Naive thymus-derived CD4-positive, alpha-beta T cell (primary cell): ENCODE measurements at regions not wholly inside any gene's neighbourhood (a gene's known extent, or its start where the extent isn't known, plus 50 kb on each side); places are given as distances from the start of the nearest gene placed in this dataset.

Experiments
- ATAC-seq: fragments of 150-1000 bp; cut with Tn5 transposase; 2 replicates; pipeline ENCODE4 v1.10.0; 2021; ENCODE audit warnings: mild to moderate bottlenecking, moderate library complexity
- CTCF ChIA-PET: fragments of 350-600 bp; sonication (Branson Sonifier 250); formaldehyde crosslinking; loops from one replicate; lab custom pipeline; 2021; ENCODE audit warnings: antibody characterized with exemption; lab: Charles Lee
- POLR2A ChIA-PET: fragments of 350-600 bp; sonication (Branson Sonifier 250); formaldehyde crosslinking; loops from one replicate; lab custom pipeline; 2021; ENCODE audit warnings: antibody characterized with exemption, inconsistent platforms; lab: Charles Lee
- DNase-seq, 9 donors: peaks; one replicate each; pipeline versions ENCODE4 v3.0.0 to v3.0.0-alpha.2; 2020 to 2022; ENCODE audit warnings: mixed read lengths in 1 of 9
- H3K27ac ChIP-seq: one replicate; pipeline ENCODE4 v1.7.0; 2013; ENCODE audit warnings: mild to moderate bottlenecking, low read depth, low read length, moderate library complexity
- H3K27me3 ChIP-seq, 2 donors: one replicate each; pipeline ENCODE4 v1.7.0; 2013; ENCODE audit warnings: low read length in 2 of 2, mild to moderate bottlenecking in 2 of 2, moderate library complexity in 2 of 2; ENCODE audit not compliant: control insufficient read depth in 2 of 2, insufficient read depth in 2 of 2
- H3K36me3 ChIP-seq, 3 experiments: 1 replicate in 2 of 3; 2 replicates in 1 of 3; pipeline ENCODE4 v1.7.0; 2013; ENCODE audit warnings: low read length in 3 of 3, mild to moderate bottlenecking in 3 of 3, moderate library complexity in 1 of 3; ENCODE audit not compliant: insufficient read depth in 3 of 3, control insufficient read depth in 2 of 3
- H3K4me1 ChIP-seq, 2 donors: one replicate each; pipeline ENCODE4 v1.7.0; 2013; ENCODE audit warnings: low read length in 2 of 2, mild to moderate bottlenecking in 2 of 2, moderate library complexity in 1 of 2; ENCODE audit not compliant: control insufficient read depth in 2 of 2, insufficient read depth in 2 of 2
- H3K4me3 ChIP-seq: 2 replicates; pipeline ENCODE4 v1.7.0; 2013; ENCODE audit warnings: mild to moderate bottlenecking, low read length
- H3K9me3 ChIP-seq, 3 experiments: 1 replicate in 2 of 3; 2 replicates in 1 of 3; pipeline ENCODE4 v1.7.0; 2013; ENCODE audit warnings: low read length in 3 of 3; ENCODE audit not compliant: control insufficient read depth in 2 of 3
- H3K27ac Mint-ChIP-seq, 9 donors: one replicate each; pipeline ENCODE4 v1.8.0; 2020 to 2022; ENCODE audit warnings: mixed read lengths in 9 of 9, mild to moderate bottlenecking in 8 of 9, moderate library complexity in 5 of 9, inconsistent platforms in 2 of 9
- H3K27me3 Mint-ChIP-seq, 5 donors: one replicate each; pipeline ENCODE4 v1.8.0; 2021 to 2022; ENCODE audit warnings: mixed read lengths in 5 of 5, mild to moderate bottlenecking in 1 of 5
- H3K36me3 Mint-ChIP-seq, 5 donors: one replicate each; pipeline ENCODE4 v1.8.0; 2020 to 2022; ENCODE audit warnings: mixed read lengths in 5 of 5, mild to moderate bottlenecking in 3 of 5, inconsistent platforms in 1 of 5
- H3K4me1 Mint-ChIP-seq, 7 donors: one replicate each; pipeline ENCODE4 v1.8.0; 2020 to 2022; ENCODE audit warnings: mixed read lengths in 7 of 7, mild to moderate bottlenecking in 3 of 7, inconsistent platforms in 1 of 7
- H3K4me3 Mint-ChIP-seq, 10 donors: one replicate each; pipeline ENCODE4 v1.8.0; 2020 to 2022; ENCODE audit warnings: mild to moderate bottlenecking in 10 of 10, mixed read lengths in 10 of 10, moderate library complexity in 6 of 10, inconsistent platforms in 2 of 10
- H3K9me3 Mint-ChIP-seq, 11 donors: one replicate each; pipeline ENCODE4 v1.8.0; 2020 to 2022; ENCODE audit warnings: mixed read lengths in 11 of 11, mild to moderate bottlenecking in 4 of 11, inconsistent platforms in 1 of 11, moderate library complexity in 1 of 11
- intact Hi-C, 2 donors: fragments of 100-400 bp; cut with micrococcal nuclease; formaldehyde crosslinking; loops; one replicate each; pipeline ENCODE4 v1.15.1; 2023

DNA sequence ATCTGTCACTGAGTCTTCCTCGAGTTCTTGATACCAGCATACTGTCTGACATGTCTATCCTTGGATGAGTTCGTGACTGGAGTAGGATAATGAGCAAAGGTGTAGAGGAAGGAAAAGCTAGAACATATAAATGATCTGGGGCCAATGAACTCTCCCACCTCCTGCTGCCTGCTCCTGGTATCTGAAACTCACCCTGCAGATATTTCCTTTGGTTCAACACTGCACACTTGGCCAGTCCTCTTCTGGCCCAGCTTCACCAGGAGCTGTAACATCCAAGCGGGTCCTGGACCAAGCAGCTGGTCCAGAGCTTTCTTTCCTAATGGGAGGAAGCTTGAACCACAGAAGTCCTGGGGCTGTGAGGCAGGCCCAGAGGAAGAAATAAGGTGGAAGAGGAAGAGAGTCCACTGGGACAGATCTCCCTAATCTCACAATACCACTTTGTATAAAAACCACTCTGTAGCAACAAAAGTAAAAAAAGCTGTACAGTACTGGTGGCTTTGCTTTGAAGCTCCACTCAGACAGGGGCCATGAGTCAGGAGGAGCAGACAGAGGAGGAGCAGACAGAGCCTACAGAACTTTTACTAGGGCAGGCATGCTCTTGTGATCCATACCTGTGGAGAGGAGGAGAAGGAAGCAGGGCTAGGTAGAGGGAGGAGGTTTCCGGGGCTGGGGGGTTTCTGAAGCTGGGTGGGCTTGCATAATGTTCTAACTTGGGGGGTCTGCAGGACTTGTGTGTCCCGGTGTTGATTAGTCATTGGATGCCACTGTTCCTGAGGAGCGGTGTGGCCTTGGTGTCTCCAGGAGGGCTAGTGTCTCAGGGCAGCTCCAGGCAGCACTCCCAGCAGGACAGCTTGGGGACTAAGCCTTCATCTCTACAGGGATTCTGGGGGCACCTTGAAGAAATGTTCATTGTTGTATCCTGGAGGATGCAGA is 166.9 kb downstream of the ABHD5 start:
- ATAC-seq, result no peak
- ChIA-PET POLR2A (no interaction called here), CTCF (interaction anchor here (0.9 kb wide), 1 partner anchor 249 kb away, joined by 3 read pairs; no protein-coding TSS in a partner anchor)
- peaks cover 0 to 2% (median 0%) of the 10 kb centered on the region in 11 donors for H3K9me3 Mint-ChIP-seq
- H3K36me3 Mint-ChIP-seq, result no peaks in the 10 kb centered on the region
- Histone ChIP-seq H3K27ac (no peak overlapping the region), H3K27me3 (no peaks in the 10 kb centered on the region), H3K4me3 (no peak overlapping the region), H3K9me3 (no peaks in the 10 kb centered on the region), H3K4me1 (no peaks in the 10 kb centered on the region), H3K36me3 (no peaks in the 10 kb centered on the region)
- peaks cover 0 to 5% (median 4%) of the 10 kb centered on the region in 7 donors for H3K4me1 Mint-ChIP-seq
- peaks cover 42 to 74% (median 64%) of the 10 kb centered on the region in 5 donors for H3K27me3 Mint-ChIP-seq
- no peak for DNase-seq
- H3K27ac Mint-ChIP-seq, result no peak overlapping the region
- H3K4me3 Mint-ChIP-seq, result no peak overlapping the region
- intact Hi-C loops, result no loop called here

DNA sequence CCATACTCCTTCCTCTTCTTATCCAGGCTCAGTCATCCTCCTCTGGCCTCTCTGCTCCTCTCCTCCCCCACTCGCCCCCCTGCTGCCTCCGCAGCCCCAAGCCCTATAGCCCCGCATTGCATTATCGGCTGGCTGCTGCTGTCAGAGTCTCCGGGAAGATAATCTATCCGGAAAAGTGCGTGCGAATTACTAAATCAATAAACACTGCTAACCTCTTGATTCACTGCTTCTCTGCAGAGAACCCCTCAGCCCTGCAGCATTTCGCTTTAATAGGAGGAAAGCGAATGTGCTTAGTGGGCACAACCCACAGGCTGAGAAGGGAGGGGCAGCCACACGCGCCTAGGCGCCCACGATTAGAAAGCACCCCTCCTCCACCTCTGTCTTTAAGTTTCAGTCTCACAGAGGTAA is 167.6 kb downstream of the ABHD5 start:
- ATAC-seq (no peak), DNase-seq (no peak)
- CTCF ChIA-PET, result interaction anchor here (0.9 kb wide), 1 partner anchor 249 kb away, joined by 3 read pairs; no protein-coding TSS in a partner anchor
- peaks cover 0 to 2% (median 0%) of the 10 kb centered on the region in 11 donors for H3K9me3 Mint-ChIP-seq
- POLR2A ChIA-PET, result interaction anchor here (0.6 kb wide), 1 partner anchor 1657 kb away, joined by 8 read pairs; no protein-coding TSS in a partner anchor
- H3K27me3 Mint-ChIP-seq, result peaks cover 42 to 76% (median 61%) of the 10 kb centered on the region in 5 donors
- Histone ChIP-seq H3K4me3 (no peak overlapping the region), H3K27ac (no peak overlapping the region), H3K36me3 (no peaks in the 10 kb centered on the region), H3K4me1 (no peaks in the 10 kb centered on the region), H3K27me3 (no peaks in the 10 kb centered on the region), H3K9me3 (no peaks in the 10 kb centered on the region)
- no peak overlapping the region for H3K4me3 Mint-ChIP-seq
- H3K36me3 Mint-ChIP-seq, result no peaks in the 10 kb centered on the region
- peaks cover 0 to 5% (median 4%) of the 10 kb centered on the region in 7 donors for H3K4me1 Mint-ChIP-seq
- intact Hi-C loops, result no loop called here
- no peak overlapping the region for H3K27ac Mint-ChIP-seq

DNA sequence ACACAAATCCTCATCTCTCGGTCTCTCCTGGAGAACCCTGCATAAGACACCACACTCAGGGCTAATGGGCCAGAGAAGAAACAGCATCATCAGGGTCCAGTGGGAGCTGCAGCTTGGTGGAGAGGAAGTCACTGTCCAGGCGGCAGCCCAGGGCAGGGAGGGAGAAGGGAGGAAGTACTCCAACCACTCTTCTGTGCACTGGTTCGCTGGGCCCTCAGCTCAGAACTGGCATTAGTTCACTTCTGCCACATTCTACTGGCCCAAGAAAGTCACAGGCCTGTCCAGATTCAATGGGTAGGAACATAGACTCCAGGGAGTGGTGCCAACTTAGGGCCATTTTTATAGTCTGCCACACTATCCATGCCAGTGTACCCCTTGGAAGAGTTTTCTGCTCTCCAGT is 169.0 kb downstream of the ABHD5 start:
- intact Hi-C loops, result no loop called here
- ChIA-PET CTCF (no interaction called here), POLR2A (no interaction called here)
- Histone ChIP-seq H3K36me3 (no peaks in the 10 kb centered on the region), H3K27ac (no peak overlapping the region), H3K4me3 (no peak overlapping the region), H3K4me1 (no peaks in the 10 kb centered on the region), H3K9me3 (no peaks in the 10 kb centered on the region), H3K27me3 (no peaks in the 10 kb centered on the region)
- DNase-seq (no peak), ATAC-seq (no peak)
- Mint-ChIP-seq H3K27ac (no peak overlapping the region), H3K4me1 (peaks cover 0 to 5% (median 4%) of the 10 kb centered on the region in 7 donors), H3K9me3 (no peaks in the 10 kb centered on the region), H3K27me3 (peaks cover 38 to 63% (median 55%) of the 10 kb centered on the region in 5 donors), H3K36me3 (no peaks in the 10 kb centered on the region), H3K4me3 (no peak overlapping the region)

GRCh38 chr3:43861635-43862034 is 170.9 kb downstream of the ABHD5 start:
- Histone ChIP-seq H3K27me3 (no peaks in the 10 kb centered on the region), H3K4me3 (no peak overlapping the region), H3K27ac (no peak overlapping the region), H3K4me1 (no peaks in the 10 kb centered on the region), H3K36me3 (no peaks in the 10 kb centered on the region), H3K9me3 (no peaks in the 10 kb centered on the region)
- DNase-seq (no peak), ATAC-seq (no peak)
- H3K9me3 Mint-ChIP-seq, result no peaks in the 10 kb centered on the region
- peaks cover 25 to 58% (median 38%) of the 10 kb centered on the region in 5 donors for H3K27me3 Mint-ChIP-seq
- no peaks in the 10 kb centered on the region for H3K36me3 Mint-ChIP-seq
- H3K4me1 Mint-ChIP-seq, result no peaks in the 10 kb centered on the region
- CTCF ChIA-PET, result no interaction called here
- POLR2A ChIA-PET, result no interaction called here
- H3K27ac Mint-ChIP-seq, result no peak overlapping the region
- no peak overlapping the region for H3K4me3 Mint-ChIP-seq
- intact Hi-C loops, result no loop called here

DNA sequence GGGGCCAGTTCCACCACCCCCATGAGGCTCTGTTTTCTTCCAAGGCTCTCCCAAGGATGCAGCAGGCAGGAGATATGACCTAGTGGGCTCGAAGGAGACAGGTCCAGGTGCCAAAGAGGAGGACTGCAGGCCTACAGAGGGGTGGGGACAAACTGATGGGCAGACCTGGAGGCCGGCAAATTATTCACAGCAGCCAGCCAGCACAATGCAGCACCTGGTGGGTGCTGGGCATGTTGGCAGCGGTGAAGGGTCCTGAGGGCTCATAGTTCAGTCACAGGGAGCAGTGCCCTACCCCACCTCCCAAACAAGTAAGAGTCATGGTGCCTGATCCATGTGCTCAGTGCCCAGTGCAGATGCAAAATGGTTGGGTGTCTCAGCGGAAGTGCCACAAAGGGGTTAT is 171.7 kb downstream of the ABHD5 start:
- Histone ChIP-seq H3K27ac (no peak overlapping the region), H3K4me3 (no peak overlapping the region), H3K27me3 (no peaks in the 10 kb centered on the region), H3K4me1 (no peaks in the 10 kb centered on the region), H3K9me3 (no peaks in the 10 kb centered on the region), H3K36me3 (no peaks in the 10 kb centered on the region)
- Mint-ChIP-seq H3K4me3 (no peak overlapping the region), H3K27ac (peak overlapping the region in 1 of 9 donors; percentile 42), H3K36me3 (no peaks in the 10 kb centered on the region), H3K9me3 (no peaks in the 10 kb centered on the region), H3K27me3 (peaks cover 17 to 50% (median 30%) of the 10 kb centered on the region in 5 donors), H3K4me1 (no peaks in the 10 kb centered on the region)
- no peak for ATAC-seq
- ChIA-PET POLR2A (no interaction called here), CTCF (no interaction called here)
- intact Hi-C loops, result no loop called here
- DNase-seq, result no peak

GRCh38 chr3:43862992-43863805 is 172.5 kb downstream of the ABHD5 start:
- Histone ChIP-seq H3K27ac (no peak overlapping the region), H3K4me3 (no peak overlapping the region), H3K4me1 (no peaks in the 10 kb centered on the region), H3K36me3 (no peaks in the 10 kb centered on the region), H3K27me3 (no peaks in the 10 kb centered on the region), H3K9me3 (no peaks in the 10 kb centered on the region)
- ChIA-PET CTCF (no interaction called here), POLR2A (no interaction called here)
- ATAC-seq (no peak), DNase-seq (no peak)
- Mint-ChIP-seq H3K9me3 (no peaks in the 10 kb centered on the region), H3K4me3 (no peak overlapping the region), H3K27me3 (peaks cover 10 to 43% (median 24%) of the 10 kb centered on the region in 5 donors), H3K36me3 (no peaks in the 10 kb centered on the region), H3K4me1 (no peaks in the 10 kb centered on the region), H3K27ac (no peak overlapping the region)
- intact Hi-C loops, result no loop called here
